DMS79 treated with DMSO at 0.1 percent for 48 hours (cell line): ENCODE measurements at regions not wholly inside any gene's neighbourhood (a gene's known extent, or its start where the extent isn't known, plus 50 kb on each side); places are given as distances from the start of the nearest gene placed in this dataset.

Source experiments
- DNase-seq: peaks from one replicate; lab custom pipeline; 2025; lab: John Stamatoyannopoulos, UW

DNA sequence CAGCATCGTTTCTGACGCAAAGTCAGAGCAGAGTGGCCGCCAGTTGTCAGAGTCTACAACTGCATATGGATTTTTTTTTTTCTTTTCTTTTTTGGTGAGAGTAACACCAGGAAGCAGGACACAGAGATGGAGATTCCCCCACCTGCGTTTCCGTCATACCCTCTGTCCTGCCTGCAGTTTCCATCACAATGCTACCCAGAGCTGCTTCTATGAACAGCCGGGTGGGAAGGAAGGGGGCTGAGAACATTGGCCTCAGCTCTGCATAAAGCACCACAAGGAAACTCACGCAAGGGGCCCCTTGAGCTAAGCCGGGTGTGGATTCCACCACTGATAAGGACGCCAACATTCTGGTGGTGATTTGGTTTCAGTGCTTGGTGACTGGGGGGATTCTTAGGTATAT is 183.5 kb upstream of the AFDN start:
- no peak for DNase-seq

DNA sequence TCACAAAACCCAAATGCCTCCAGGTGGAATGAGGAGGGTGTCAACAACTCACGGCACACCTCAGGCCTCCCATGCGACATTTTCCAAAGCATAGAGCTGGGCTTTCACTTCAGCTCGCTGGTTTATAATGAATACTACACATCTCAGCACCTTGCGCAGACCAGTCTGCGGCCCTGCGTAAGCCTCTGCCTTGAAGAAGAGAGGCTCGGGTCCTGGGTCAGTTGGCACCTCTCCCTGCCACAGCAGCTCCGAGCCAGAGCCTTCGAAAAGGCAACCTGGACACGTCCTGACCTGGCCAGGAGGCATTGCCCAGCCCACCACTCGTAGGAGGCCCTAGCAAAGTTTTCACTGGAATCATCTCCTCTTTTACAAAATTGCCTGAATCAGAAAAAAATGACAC is 183.0 kb upstream of the AFDN start:
- no peak for DNase-seq

DNA sequence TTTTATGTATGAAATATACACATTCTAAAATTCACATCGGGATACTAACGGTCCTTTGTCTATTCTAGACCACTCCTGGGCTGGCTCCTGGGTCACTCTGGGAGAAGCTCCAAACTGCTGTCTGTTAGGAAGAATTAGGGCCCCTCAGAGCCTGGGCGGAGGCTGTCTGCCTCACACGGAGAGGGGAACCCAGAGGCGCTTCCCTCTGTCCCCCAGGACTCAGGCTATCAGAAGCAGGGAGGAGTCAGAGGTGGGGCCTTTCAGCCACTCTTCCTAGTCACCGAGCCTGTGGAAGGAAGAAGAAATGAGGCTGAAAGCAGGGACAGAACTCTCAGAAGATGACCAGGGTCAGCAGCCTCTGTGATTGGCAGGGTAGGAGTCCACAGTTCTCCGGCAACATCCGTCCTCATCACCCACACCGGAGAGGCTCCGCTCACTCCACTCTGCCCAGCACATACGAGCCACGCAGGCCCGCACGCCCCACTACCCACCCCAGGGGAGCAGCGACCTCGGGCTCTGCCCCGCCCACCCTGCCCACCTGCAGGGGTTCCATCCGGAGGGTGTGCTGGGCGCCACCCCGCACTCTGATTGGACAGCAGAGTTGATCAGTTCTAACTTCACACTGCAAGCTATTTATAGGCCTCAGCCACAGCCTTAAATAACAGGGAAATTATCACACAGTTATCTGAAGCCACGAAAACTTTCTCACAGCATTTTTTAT is 182.1 kb upstream of the AFDN start:
- no peak for DNase-seq

DNA sequence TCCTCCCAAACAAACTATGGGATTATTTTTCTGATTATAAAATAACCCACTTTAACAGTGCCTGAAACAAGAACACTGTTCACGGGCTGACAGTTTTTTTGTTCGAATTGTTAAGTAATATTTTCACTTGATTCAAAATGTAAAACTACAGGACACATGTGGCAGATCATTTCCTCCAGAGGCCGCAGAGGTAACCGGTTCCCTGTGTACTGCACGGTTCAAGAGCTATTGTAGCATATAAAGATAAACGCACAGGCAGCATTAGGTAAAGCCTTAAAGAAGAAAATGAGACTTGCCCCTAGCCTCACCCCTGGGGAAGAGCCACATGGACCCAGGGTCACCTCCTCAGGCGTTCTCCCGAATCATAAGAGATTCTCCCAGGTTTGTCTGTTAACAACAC is 181.3 kb upstream of the AFDN start:
- DNase-seq: no peak

DNA sequence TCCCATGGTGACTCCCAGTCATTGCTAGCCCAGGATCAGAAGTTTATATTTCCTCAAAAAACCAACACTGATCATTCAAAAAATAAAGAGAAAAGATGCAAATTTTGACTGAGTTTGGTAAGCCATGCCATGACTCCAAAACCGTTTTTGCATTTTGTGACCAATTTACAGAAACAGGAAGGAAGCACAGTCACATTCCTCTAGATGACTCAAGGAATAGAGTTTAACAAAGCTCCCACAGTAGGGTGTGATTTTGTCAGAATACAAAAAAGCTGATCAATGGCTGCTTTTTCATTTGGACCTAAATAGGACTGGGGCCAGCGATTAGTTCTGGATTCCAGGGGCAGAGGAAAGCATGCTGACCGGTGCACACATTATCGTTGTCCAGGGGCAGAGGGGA is 179.4 kb upstream of the AFDN start:
- no peak for DNase-seq

DNA sequence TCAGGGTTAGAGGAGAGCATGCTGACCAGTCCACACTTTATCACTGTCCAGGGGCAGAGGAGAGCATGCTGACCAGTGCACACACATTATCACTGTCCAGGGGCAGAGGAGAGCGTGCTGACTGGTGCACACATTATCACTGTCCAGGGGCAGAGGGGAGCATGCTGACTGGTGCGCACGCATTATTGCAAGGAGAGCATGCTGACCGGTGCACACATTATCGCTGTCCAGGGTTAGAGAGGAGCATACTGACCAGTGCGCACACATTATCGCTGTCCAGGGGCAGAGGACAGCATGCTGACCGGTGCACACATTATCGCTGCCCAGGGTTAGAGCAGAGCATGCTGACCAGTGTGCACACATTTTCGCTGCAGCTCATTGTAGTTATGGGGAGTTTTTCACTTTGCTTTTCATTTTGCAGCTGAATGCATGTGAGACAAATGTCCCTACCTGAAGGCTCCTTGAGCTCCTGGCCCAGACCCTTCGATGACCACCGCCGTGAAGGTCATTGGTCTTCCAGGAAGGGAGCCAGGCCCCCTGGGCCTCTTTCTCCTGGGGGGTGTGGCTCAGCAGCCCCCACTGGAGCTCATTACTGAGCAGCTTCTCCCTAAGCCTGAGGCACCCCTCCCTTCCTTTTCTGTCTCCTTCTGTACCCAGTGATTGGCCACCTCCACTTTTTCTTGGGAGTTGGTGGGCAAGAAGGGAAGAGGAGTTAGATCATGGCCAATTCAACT is 178.8 kb upstream of the AFDN start:
- DNase-seq: no peak

DNA sequence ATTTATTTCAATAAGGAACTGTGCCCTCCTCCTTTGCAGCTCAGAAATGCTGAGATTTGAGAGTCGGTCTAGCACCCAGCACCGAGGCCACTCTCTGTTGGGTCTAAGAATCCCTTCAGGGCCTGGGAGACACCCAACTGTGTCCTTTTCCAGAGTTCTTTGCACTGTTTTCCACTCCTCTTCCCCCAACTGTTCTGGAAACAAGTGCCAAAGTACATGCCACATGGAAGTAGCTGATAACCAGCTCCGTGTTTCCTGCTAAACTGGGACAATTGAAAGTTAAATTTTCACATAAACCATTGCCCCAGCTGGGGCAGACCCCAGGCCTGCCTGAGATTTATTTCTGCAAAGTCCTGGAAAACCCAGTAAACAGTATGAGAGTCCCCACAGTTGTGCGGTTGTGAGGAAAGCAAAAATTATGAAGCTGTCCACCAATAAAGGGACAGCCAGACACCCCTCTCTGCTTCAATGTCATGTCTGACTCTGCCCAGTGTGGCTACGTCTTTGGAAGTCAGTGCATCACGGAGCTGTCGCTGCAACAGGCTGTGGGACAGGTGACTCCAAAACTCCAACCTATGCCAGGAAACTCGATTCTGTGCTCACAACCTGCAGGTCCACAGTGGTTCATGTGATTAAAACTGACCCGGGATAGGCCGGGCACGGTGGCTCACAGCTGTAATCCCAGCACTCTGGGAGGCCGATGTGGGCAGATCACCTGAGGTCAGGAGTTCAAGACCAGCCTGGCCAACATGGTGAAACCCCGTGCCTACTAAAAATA is 178.0 kb upstream of the AFDN start:
- DNase-seq: no peak

DNA sequence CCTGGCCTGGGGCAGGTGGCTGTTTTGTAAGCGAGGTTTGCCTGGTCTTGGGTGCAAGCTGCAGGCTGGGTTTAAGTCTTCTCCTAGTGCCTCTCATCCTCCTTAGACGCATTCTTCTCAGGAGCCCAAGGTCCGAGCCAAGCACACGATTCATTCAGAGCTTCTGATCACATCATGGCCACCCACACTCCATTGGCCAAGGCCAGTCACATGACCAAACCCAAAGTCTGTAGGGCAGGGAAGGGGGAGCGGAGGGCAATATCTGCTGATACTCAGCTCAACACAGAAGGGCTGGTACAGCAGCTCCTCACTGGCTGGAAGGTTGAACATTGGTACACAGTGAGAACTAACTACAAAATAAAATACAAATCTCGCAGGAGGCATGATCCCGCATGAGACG is 177.2 kb upstream of the AFDN start:
- DNase-seq: no peak

DNA sequence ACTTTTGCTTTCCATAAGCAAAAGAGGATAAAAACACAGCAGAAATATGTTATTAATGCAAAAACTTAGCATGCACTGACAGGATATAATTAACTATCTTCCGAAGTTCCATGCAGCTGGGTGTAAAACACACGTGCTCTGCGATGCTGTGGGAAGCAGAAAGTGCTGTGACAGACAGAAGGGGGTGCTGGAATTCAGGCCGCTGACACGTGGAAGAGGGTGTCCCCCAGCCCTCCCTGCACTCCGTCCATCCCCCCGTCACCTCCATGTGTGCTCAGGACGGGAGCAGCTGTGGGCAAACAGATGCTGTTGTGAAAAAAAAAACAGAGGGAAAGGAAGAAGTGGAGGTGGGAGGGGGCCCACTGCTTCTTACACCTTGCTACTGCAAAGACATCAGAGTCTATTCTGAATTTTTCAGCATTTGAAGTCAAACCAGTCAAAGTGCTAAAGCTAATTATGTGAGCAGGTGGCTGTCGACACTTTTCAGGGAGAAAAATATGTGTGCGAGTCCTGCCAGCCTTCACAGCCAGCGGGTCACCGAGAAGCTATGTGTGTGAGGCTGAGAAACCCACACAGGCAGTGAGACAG is 175.9 kb upstream of the AFDN start:
- DNase-seq: no peak

DNA sequence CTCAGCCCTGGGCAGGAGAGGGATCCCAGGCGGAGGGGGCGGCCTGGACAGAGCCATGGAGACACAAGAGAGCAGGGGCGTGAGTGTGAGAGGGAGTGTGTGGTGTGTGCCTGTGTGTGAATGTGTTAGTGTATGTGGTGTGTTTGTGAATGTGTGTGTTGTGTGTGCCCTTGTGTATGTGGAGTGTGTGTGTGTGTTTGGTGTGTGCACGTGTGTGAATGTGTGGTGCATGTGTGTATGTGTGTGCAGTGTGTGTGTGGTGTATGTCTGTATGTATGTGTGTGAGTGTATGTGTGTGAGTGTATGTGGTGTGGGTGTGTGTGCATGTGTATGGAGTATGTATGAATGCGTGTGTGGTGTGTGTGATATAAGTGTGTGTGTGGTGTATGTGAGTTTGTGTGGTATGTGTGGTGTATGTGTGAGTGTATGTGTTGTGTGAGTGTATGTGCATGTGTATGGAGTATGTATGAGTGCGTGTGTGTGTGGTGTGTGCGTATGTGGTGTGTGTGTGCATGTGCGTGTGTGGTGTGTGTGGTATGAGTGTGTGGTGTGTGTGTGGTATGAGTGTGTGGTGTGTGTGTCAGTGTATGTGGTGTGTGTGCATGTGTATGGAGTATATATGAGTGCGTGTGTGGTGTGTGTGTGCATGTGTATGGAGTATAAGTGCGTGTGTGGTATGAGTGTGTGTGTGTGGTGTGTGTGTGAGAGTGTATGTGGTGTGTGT is 175.2 kb upstream of the AFDN start:
- no peak for DNase-seq

DNA sequence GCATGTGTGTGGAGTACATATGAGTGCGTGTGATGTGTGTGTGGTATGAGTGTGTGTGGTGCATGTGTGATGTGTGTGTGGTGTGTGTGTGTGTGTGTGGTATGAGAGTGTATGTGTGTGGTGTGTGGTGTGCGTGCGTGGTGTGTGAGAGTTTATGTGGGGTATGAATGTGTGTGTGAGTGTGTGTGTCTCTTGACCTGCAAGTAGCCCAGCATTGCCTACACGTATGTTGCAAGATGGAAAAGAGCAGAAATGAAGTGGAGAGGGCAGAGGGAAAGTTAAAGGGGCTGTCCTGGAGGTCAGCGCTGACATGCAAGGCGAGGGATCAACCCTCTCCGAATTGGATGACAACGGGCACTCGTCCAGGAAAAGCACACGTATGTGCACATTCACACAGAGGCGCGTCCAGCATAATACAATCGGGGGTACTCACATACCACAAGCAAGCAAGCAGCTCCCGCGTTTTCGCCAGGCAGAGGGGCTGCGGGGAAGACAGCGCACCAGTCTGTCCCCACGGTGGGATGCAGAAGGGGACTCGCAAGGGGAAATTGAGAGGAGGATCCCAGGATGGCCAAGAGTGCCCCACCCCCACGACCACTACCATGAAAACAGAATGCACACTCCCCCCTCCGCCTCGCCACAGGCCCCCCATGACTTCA is 174.5 kb upstream of the AFDN start:
- no peak for DNase-seq

DNA sequence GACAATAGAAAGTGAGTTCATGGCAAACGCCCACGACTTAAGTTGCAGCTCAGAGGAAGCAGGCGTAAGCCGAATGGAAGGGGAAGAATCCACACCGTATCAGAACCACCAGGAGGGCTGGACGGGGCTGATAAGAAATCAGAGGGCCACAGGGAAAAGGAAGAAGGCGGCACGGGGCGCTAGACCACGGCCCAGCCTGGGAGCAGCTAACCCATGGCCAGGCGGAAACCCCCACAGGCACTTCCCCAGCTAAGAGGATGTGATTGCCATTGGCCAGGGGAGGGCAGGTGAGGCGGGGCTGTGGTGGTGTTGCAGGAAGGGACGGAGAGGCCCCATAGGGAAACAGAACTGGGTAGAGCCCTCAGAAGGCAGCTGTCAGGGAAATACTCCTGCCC is 174.0 kb upstream of the AFDN start:
- DNase-seq: no peak

DNA sequence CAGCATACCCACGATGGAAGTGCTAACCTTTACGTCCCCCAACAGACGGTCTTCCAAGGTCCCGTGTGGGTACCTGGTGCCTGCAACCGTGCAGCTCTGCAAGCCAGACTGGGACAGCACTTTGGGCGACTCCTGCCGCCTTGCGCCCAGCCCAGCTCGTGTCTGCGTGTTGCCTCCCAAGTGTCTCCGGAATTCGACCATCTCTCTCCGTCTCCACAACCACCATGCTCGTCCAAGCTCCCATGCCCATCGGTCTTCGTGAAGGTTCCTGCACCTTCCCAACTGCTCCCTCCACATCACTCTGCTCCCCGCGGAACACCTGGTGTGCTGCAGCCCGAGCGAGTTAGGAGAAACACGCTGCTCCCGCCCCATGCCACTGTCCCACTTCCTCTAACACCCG is 173.2 kb upstream of the AFDN start:
- DNase-seq: no peak

DNA sequence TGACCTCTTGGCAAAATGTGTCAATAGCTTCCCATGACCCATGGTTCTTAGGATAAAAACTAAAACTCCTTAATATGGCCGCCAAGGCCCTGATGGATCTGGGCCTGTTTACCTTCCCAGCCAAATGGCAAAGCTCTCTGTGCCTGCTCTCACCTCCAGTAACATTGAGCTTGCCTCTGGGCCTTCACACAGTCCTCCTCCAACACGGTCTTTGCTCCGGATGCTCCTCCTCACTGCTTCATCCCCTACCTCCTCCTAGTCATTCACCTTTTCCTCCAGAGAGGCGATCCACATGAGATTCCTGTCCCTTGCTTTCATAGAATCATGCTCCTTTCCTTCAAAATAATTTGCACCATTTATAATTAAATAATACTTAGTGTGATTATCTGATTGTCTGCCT is 172.3 kb upstream of the AFDN start:
- no peak for DNase-seq

DNA sequence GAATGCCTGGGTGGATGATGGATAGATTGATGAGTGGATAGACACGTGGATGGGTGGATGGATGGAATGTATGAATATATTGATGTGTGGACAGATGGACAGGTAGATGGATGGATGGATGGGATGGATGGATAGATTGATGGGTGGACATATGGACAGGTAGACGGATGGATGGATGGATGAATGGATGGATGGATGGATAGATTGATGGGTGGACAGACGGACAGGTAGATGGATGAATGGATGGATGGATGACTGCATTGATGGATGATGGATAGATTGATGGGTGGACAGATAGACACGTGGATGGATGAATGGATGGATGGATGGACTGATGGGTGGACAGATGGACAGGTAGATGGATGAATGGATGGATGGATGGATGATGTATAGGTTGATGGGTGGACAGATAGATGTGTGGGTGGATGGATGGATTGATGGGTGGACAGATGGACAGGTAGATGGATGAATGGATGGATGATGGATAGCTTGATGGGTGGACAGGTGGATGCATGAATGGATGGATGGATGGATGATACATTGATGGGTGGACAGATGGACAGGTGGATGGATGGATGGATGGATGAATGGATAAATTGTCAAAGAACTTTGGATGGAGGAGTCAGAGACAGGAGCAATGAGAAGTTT is 171.4 kb upstream of the AFDN start:
- DNase-seq: no peak

DNA sequence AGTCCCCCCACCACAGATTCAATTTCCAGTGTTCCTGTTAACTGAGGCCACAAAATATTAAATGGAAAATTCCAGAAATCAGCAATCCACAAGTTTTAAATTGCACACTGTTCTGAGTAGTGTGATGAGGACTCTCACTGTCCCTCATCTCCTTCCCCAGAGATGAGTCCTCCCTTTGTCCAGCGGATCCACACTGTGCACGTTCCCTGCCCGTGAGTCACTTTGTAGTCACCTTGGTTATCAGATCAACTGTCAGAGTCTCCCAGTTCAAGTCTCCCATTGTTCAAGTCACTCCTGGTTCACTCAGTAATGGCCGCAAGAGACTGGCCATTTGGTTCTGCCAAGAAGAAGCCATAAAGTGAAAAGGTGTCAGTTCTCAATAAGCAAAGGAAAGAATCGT is 168.6 kb upstream of the AFDN start:
- no peak for DNase-seq

DNA sequence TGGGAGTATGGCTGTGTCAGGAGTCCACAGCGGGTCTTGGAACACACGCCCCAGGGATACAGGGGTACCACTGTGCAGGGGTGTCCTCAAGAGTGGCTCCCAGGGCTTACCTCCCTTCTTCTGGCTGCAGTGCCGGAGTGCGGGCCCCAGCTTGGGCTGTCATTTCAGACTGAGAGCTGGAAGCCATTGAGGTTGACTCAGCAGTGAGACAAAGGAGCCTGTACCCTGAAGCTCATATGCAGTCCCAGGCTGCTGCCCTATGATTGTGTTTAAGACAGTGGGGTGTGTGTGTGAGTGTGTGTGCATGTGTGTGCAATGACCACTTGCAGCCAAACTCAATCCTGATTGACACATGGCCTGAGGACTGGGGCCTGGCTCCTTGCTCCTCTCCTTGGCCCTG is 167.7 kb upstream of the AFDN start:
- no peak for DNase-seq

DNA sequence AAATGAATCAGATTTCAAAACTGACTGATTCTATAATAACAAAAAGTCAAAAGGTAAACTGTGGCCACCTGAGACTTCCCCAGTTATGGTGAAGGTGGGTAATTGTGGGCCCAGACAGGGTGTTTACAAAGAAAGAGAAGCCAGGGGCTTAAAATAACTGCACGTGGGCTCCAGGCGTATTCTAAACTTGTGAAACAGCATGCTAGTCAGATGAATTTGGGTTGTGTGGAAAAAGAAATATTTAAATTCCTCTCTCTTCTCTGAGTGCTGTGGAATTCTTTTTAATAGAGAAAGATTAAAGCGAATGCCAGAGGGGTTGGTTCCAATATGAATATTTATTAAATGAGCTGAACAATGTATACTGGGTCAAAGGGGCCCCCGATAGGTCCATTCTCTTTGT is 166.3 kb upstream of the AFDN start:
- no peak for DNase-seq

DNA sequence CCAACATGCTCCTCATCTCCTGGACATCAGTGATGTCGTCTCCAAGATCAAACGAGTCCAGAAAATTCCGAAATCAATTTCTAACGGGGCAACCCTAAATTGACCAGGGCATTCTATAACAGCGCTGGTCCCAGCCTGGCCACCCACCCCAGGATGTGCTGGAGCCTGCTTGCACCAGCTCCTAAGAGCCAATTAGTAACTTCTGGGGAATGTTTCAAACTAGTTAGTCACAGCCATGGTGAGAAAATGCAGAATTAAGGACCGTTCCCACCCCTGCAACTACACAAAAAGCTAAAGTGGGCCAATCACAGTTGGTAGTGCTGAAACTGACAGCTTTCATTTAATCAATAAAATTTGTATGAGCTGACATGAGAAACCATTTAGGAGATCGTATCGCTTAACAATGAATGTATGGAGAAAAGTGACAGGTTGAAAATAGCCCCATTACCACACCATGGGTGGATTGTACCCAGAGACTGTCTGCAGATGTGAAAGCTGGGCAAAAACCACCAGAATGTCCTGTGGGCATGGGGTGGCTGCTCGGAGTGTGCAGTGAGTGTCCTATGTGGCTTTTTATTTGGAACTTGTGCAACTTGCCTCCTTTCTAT is 165.7 kb upstream of the AFDN start:
- no peak for DNase-seq

DNA sequence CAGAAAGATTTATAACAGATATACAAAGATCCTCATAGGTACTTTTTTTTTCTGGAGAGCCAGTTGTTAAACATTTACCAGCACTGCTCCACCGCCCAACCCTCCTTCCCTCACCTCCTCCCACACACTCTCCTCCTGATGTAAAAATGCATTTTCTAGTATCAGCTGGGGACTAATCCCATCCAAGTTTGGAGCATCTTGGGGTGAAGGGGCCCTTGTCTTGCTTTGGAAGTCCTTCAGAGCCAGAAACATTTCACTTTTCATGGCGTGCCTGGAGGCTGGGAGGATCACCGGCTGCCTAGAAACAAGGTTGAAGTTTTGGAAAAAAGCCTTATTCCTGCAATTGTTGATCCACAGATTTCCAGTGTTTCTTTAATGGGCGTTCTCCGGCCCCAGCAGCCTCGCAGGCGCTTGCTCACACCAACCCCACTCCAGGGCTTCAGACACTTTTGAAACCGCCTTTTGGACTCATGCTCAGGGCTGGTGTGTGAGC is 165.1 kb upstream of the AFDN start:
- DNase-seq: no peak
